IPS DF 4.7 (cell line): ENCODE measurements at regions not wholly inside any gene's neighbourhood (a gene's known extent, or its start where the extent isn't known, plus 50 kb on each side); places are given as distances from the start of the nearest gene placed in this dataset.
"Not testable (repeated sequence)": the region's sequence is repeated elsewhere in the genome, so short reads cannot be mapped to it uniquely, and the experiment has no call there.

ENCODE experiments used
- DNase-seq: peaks from one replicate; pipeline ENCODE4 v3.0.0-alpha.2; 2013; ENCODE audit warnings: low spot score; ENCODE audit errors: extremely low read depth

GRCh38 chr5:84961193-84961592 is 576.5 kb upstream of the EDIL3 start:
- no peak for DNase-seq

- DNase-seq: no peak
Measured at GRCh38 chr5:84961903-84962302, 577.2 kb upstream of the EDIL3 start.

GRCh38 chr5:84983093-84983492 is 598.4 kb upstream of the EDIL3 start:
- no peak for DNase-seq

- no peak for DNase-seq
Measured at GRCh38 chr5:84985148-84985547, 600.5 kb upstream of the EDIL3 start.

GRCh38 chr5:84986688-84987087 is 602.0 kb upstream of the EDIL3 start:
- DNase-seq: no peak

- DNase-seq: no peak
Measured at GRCh38 chr5:85000671-85001070, 616.0 kb upstream of the EDIL3 start.

GRCh38 chr5:85002026-85002425 is 617.3 kb upstream of the EDIL3 start:
- DNase-seq: not testable (repeated sequence)

- DNase-seq: no peak
Measured at GRCh38 chr5:85010014-85010562, 625.4 kb upstream of the EDIL3 start.

- no peak for DNase-seq
Measured at GRCh38 chr5:85017261-85017660, 632.6 kb upstream of the EDIL3 start.

GRCh38 chr5:85030316-85031084 is 645.8 kb upstream of the EDIL3 start:
- no peak for DNase-seq

- DNase-seq: peak; percentile 25
Measured at GRCh38 chr5:85049020-85049419, 664.3 kb upstream of the EDIL3 start.

GRCh38 chr5:85052826-85053225 is 668.1 kb upstream of the EDIL3 start:
- DNase-seq: no peak

- DNase-seq: no peak
Measured at GRCh38 chr5:85069659-85070640, 685.3 kb upstream of the EDIL3 start.

- no peak for DNase-seq
Measured at GRCh38 chr5:85077581-85077980, 692.9 kb upstream of the EDIL3 start.

- DNase-seq: no peak
Measured at GRCh38 chr5:85096421-85096820, 711.7 kb upstream of the EDIL3 start.

GRCh38 chr5:85108471-85108870 is 723.8 kb upstream of the EDIL3 start:
- DNase-seq: no peak

GRCh38 chr5:85109616-85110015 is 724.9 kb upstream of the EDIL3 start:
- DNase-seq: no peak

- no peak for DNase-seq
Measured at GRCh38 chr5:85132269-85132668, 747.6 kb upstream of the EDIL3 start.

- DNase-seq: no peak
Measured at GRCh38 chr5:85140471-85140870, 755.8 kb upstream of the EDIL3 start.

GRCh38 chr5:85143138-85143537 is 758.5 kb upstream of the EDIL3 start:
- DNase-seq: no peak

- DNase-seq: no peak
Measured at GRCh38 chr5:85148701-85149100, 764.0 kb upstream of the EDIL3 start.

- no peak for DNase-seq
Measured at GRCh38 chr5:85159395-85159794, 774.7 kb upstream of the EDIL3 start.
